Liver (tissue), 3 donors: ENCODE measurements at regions not wholly inside any gene's neighbourhood (a gene's known extent, or its start where the extent isn't known, plus 50 kb on each side); places are given as distances from the start of the nearest gene placed in this dataset.

ENCODE experiments used
- ATF3 ChIP-seq: IDR thresholded peaks from 2 replicates; pipeline ENCODE4 v1.6.1; 2016; ENCODE audit warnings: antibody characterized with exemption
- CTCF ChIP-seq: fragments of 150-350 bp; IDR thresholded peaks from 2 replicates; pipeline ENCODE4 v1.5.1; 2017; ENCODE audit warnings: improper control_type of control experiment, low read depth, low read length; ENCODE audit not compliant: missing input control
- YY1 ChIP-seq: IDR thresholded peaks from 2 replicates; pipeline ENCODE4 v1.6.1; 2016; ENCODE audit warnings: antibody characterized with exemption, mild to moderate bottlenecking
- donor health status: healthy.
- donor health status: healthy.

DNA sequence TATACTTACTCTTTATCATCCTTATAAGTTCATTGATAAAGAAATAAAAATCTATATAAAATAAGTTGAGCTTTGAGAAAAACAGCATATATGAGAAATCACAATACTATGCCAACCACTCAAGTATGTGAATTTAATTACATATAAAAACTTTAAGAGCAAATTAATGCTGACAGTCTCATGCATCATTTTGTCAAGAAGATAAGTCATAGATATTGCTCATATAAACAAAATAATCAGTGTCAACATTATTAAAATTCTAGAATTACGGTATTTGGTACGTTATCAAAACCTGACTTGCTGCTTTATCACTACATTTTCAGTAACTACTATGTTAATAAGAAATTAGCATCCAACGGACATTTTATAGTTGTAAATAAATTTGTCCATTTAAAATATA lies 111.2 kb downstream of the FBXO8 start:
- no peak for TF ChIP-seq CTCF
- TF ChIP-seq ATF3 = no peak
- TF ChIP-seq YY1 = no peak
